LHCN-M2 (cell line): ENCODE measurements at regions not wholly inside any gene's neighbourhood (a gene's known extent, or its start where the extent isn't known, plus 50 kb on each side); places are given as distances from the start of the nearest gene placed in this dataset.
"Not testable (repeated sequence)": the region's sequence is repeated elsewhere in the genome, so short reads cannot be mapped to it uniquely, and the experiment has no call there.

Source experiments
- DNase-seq: peaks from one replicate; pipeline ENCODE4 v3.0.0-alpha.2; 2012; ENCODE audit warnings: low read depth

- DNase-seq, result no peak
These were observed 116.4 kb downstream of the EBLN2 start for GRCh38 chr3:73177827-73178226.

DNA sequence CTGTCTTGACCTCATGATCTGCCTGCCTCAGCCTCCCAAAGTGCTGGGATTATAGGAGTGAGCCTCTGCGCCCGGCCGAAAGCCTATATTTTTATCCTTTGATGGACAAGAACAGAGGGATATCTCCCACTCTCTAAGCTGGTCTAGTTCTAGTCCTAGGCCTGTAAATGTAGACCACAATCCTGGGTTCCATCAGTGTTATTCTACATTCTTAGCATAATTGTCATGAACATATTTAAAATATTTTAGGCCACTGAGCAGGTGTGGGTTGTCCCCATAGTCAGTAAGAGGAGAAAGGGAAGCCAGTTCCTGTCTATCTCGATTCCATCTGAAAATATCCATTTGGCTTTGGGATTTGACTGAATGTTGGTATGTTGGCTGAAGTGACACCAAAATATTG lies 118.1 kb downstream of the EBLN2 start:
- DNase-seq, result peak; percentile 84

- no peak for DNase-seq
These were observed 125.3 kb downstream of the EBLN2 start for GRCh38 chr3:73186741-73187140.

DNA sequence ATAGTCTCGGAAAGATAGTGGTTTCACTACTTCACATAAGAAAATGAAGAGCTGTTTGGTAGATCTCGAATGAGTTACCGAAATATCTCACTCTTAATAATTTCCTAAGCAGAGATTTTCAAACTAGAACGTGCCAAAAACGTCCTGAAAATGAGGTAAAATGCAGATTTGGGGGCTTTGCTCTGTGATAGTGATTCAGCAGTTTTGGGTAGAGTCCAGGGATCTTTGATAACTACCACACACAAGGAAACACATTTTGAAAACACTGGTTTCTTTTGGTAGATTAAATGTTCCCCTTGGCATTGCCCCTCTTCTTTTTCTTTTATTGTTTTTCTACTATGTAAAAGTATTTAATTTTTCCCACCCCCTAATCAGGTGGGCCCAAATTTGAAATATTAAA lies 125.9 kb downstream of the EBLN2 start:
- DNase-seq, result no peak

DNA sequence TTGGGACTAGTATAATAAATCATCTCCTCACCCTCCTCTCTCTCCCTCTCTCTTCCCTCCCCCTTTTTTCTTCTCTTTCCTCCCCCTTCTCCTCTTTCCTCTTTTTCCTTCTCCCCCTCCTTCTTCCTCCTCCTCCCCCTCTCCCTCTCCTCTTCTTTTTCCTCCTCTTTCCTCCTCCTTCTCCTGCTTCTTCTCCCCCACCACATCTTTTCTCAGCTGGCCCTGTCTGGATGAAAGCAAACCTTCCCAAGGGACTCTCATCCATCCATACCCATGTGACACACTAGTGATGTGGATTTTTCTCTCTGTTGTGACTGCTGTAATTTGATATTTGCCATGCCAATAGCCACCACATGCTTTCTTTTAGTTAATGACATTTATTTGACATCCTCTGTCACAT lies 127.2 kb downstream of the EBLN2 start:
- DNase-seq, result peak; percentile 49

DNA sequence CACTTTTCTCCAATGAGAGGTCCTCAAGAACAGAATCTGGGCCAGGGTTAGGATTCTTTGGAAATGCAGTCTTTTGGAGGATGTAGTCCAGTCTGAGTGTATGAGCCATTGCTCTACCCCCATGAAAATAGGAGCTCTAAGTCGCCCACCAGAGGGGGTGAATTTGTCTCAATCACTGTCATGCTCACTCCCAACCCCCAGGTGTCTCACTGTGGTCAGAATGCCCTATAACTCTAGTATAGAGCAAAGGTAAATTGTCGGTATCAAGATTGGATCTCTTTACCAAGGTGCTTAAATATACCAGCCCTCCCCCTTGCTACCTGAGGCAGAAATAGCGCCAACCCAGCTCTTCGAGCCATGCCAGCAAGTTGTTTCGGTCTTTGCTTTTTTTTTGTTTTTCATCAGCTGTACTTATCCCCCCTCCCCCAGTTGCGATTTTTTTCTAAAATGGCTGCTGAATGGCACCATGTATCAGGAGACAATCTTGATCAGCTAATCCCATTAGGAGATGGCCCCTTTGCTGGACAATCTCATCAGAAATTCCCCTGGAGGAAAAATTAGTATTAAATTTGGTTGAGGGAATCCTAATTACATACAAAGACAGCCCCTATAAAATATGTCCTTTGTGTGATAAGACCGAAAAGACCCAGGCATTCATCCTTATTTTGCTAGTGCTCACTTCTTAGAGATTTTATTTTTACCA lies 130.7 kb downstream of the EBLN2 start:
- no peak for DNase-seq

- not testable (repeated sequence) for DNase-seq
These were observed 132.5 kb downstream of the EBLN2 start for GRCh38 chr3:73193943-73194342.

DNA sequence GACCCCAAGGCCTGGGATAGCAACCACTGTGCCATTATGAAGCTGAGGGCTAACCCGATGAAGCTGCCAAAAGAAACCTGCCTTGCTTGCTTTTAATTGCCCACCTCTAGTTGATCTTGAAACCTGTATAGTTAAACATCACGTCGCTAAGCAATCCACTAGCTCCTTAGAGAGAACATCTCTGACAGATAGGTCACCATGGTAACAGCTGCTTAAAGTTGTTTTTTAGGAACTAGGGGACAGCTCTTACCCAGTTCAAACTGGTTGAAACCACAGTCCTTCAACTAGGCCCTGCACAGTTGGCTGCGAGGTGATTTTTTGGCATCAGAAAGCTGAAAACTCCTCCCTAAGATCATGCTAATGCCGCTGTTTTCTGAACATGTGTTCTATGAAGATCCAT lies 135.7 kb downstream of the EBLN2 start:
- no peak for DNase-seq

- no peak for DNase-seq
These were observed 141.6 kb downstream of the EBLN2 start for GRCh38 chr3:73203101-73203500.

- DNase-seq, result no peak
These were observed 142.2 kb downstream of the EBLN2 start for GRCh38 chr3:73203633-73204032.

DNA sequence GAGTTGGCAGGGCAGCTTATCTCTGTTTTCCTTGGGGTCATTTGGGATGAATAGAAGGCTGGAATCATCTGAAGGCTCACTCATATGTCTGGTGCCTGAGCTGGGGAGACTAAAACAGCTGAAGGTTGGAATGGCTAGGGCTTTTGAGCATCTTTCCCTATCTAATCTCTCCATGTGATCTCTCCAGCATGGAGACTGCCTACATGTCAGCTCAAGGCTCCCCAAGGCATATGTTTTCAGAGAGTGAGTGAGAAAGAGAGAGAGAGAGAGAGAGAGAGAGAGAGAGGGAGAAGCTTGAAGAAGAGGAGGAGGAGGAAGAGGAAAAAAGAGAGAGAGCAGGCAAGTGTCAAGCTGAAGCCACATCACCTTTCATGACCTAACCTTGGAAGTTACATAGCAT lies 143.4 kb downstream of the EBLN2 start:
- no peak for DNase-seq

DNA sequence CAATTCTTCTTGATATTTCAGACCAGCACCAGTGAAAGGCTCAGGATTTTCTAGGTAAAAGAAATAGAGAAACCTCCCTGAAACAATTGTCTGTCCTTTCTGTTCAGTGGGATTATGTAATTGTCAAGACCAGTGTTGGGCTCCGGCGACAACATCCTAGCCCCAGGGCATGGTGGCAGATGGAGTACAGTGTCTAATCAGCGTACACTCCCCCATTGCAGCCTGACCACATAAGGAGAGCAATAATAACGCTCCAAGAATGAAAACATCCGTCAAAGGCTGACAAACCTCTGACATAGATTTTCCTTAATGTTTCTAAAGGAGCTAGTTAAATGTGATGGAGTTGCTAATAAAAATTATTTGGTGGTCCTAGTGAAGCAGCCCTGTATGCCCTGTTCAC lies 144.6 kb downstream of the EBLN2 start:
- DNase-seq, result no peak

- DNase-seq, result no peak
These were observed 146.5 kb downstream of the EBLN2 start for GRCh38 chr3:73207946-73208440.

GRCh38 chr3:73210759-73211158 lies 149.3 kb downstream of the EBLN2 start:
- DNase-seq, result no peak

DNA sequence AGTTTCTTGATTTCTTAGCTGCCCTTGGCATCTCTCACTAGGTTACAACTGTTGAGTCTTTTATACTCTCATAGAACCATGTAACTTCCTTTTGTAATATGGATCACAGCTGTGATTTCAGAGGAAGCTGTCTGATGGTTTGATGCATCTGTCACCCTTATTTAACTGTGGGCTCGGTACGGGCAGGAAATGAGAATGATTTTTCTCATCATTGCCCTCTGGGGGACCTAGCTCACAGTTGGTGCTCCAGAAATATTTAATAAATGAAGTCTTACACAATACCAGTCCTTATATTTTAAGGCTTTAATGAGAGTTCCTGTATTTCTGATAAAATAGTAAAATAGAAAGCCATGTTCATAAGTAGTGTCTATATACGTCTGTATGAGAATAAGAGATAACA lies 151.2 kb downstream of the EBLN2 start:
- no peak for DNase-seq

DNA sequence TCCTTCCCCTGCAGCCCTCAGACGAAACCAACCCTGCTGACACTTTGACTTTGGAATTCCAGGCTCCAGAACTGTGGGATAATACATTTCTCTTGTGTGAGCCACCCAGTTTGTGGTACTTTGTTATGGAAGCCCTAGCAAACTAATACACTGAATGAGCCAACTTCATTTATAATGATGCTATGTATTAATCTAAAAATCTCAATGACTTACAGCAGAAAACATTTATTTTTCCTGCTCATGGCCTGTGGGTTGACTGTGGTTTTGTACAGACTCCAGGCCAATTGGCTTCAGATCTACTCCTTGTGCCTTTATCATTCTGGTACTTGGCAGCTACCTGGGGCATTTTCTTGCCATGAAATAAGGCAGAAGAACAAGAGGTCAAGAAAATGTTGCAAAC lies 152.4 kb downstream of the EBLN2 start:
- DNase-seq, result no peak

DNA sequence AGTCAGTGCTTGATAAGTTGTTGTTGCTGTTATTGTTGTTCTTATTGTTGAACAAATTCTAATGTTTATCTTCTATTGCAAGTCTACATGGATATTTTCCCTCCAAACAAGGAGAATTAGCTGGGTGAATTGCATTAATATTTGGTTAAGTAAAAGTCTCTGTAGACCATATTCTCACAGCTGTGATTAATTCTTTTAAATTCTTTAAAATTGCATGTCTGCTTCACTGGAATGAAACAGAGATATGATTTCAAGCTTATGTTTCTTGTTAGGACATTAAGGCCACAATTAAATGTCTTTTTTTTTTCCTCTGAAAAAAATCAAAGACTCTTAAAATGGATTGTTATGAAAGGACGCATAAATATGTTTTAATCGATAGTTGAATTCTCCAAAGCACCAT lies 153.4 kb downstream of the EBLN2 start:
- DNase-seq, result no peak

DNA sequence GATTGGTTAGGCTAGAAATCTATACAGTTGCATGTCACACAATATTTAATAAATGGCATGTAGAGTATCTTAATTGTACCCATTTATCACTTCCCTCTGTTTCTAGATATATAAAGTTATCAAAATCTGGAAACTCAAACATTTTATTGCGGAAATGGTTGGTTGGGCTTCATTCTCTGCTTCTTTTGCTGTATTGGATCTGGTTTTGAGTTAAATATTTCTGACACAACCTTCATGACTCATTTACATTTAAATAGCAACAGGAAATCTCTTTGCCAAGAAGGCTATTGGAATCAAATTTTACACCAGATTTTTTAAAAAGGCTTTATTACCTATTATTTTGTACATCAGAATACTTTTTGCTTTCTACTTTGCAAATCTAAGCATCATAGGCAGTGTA lies 153.8 kb downstream of the EBLN2 start:
- DNase-seq, result peak; percentile 9

DNA sequence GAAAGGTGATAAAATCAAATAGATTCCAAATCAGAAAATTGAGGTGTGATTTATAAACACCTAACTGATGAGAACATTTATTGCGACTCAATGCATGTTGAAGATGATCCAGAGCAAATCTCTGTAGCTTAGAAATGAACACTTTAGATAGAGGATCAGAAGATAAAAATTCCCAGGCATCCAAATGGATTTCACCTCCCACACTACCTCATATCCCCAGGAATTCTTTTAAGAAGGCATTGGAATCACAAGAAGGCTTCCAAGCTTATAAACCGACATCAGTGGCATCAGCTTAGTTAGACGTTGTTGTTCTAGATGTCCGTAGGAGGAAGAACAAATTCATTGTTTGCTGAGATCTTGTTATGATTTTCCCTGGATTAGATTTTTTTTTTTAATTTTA lies 154.4 kb downstream of the EBLN2 start:
- no peak for DNase-seq

DNA sequence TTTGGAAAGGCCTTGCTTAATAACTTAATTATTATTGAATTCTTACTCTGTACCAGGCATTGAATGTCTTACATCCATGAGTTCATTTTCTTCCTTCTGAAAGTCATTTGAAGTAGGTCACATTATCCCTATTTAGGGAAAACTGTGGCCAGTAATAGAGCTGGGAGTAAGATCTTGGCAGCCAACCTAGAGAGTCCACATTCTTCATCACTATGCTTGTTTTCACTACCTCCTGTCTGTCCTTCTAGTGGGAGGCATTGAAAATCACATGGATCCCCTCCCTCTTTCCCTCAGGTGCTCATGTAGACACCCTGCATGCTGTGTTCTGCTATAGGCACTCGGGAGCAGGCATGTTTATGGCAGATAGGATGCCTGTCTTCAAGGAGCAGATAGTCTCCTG lies 154.9 kb downstream of the EBLN2 start:
- no peak for DNase-seq

DNA sequence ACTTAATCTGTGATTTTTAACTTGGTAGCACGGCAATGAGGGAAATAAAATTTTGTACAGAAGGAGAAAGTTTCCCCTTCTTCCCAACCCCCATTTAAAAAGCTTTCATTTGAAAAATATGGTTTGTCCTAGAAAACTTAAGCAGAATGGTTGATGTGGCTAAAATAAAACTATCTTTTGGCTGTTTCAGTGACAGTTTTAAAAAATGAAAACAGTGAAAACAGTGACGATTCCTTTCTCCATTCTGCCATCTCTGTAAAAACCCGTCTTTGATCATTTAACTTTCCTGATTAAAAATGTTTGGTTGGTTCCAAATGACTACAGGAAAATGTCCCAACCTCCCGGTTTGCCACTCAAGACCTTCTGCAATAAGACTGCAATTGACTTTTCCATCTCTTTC lies 160.7 kb downstream of the EBLN2 start:
- DNase-seq, result no peak

DNA sequence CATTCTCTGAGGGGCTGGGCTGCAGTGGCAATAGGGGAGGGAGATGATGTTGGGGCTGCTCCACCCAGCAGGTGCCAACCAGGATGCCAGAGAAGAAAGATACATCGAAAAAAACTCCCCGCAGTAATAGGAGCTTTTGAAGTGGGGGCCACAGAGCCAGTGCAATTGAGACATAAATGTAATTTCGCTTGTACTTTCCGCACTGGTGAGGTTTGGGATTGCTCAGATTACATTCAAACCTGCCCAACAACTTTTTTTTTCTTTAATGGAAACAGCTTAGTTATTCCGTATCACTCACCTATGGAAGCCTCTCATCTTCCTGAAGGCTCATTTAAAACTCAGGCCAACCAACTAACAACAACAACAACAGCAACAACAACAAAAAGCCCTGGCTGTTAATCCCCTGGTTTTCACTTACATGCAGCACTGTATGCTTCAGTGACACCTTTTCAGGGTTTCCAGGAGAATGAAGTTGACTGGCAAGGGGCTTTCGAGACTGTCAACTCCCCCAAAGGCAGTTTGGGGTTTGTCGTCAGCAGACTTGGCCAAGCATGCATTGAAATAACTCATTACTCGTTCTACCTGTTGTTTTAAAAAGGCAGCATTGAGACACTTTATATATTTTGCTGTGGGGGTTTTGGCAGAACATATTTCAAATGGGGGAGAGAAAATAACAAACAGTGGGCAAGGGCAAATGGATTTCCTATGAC lies 163.8 kb downstream of the EBLN2 start:
- DNase-seq, result no peak

- DNase-seq, result no peak
These were observed 164.5 kb downstream of the EBLN2 start for GRCh38 chr3:73225991-73226390.
